HG02840 (cell line): ENCODE measurements at regions not wholly inside any gene's neighbourhood (a gene's known extent, or its start where the extent isn't known, plus 50 kb on each side); places are given as distances from the start of the nearest gene placed in this dataset.
"Not testable (repeated sequence)": the region's sequence is repeated elsewhere in the genome, so short reads cannot be mapped to it uniquely, and the experiment has no call there.

ENCODE experiments used
- ATAC-seq: cut with Tn5 transposase; IDR thresholded peaks from one replicate; pipeline ENCODE4 v1.9.1; 2021; ENCODE audit warnings: mild to moderate bottlenecking, moderate library complexity, moderate number of reproducible peaks; ENCODE audit not compliant: unreplicated experiment, low FRiP score

- ATAC-seq: not testable (repeated sequence)
Measured at GRCh38 chr12:131283862-131284825, 330.4 kb downstream of the ADGRD1 start.

- not testable (repeated sequence) for ATAC-seq
Measured at GRCh38 chr12:131284954-131285904, 331.5 kb downstream of the ADGRD1 start.

- ATAC-seq: not testable (repeated sequence)
Measured at GRCh38 chr12:131285905-131286295, 332.2 kb downstream of the ADGRD1 start.

- ATAC-seq: not testable (repeated sequence)
Measured at GRCh38 chr12:131286301-131286700, 332.6 kb downstream of the ADGRD1 start.

GRCh38 chr12:131287015-131287937 is 333.6 kb downstream of the ADGRD1 start:
- ATAC-seq: no peak

- no peak for ATAC-seq
Measured at GRCh38 chr12:131287938-131288764, 334.4 kb downstream of the ADGRD1 start.

GRCh38 chr12:131288765-131289695 is 335.3 kb downstream of the ADGRD1 start:
- not testable (repeated sequence) for ATAC-seq

- ATAC-seq: not testable (repeated sequence)
Measured at GRCh38 chr12:131289807-131290206, 336.1 kb downstream of the ADGRD1 start.

GRCh38 chr12:131290255-131290959 is 336.7 kb downstream of the ADGRD1 start:
- no peak for ATAC-seq

- not testable (repeated sequence) for ATAC-seq
Measured at GRCh38 chr12:131293071-131294015, 339.6 kb downstream of the ADGRD1 start.

- ATAC-seq: not testable (repeated sequence)
Measured at GRCh38 chr12:131294716-131295115, 341.0 kb downstream of the ADGRD1 start.

- not testable (repeated sequence) for ATAC-seq
Measured at GRCh38 chr12:131295117-131295516, 341.4 kb downstream of the ADGRD1 start.

- not testable (repeated sequence) for ATAC-seq
Measured at GRCh38 chr12:131295559-131295958, 341.9 kb downstream of the ADGRD1 start.

GRCh38 chr12:131296136-131296535 is 342.4 kb downstream of the ADGRD1 start:
- not testable (repeated sequence) for ATAC-seq

- ATAC-seq: not testable (repeated sequence)
Measured at GRCh38 chr12:131296651-131297050, 342.9 kb downstream of the ADGRD1 start.
